Liver (tissue), 3 donors: ENCODE measurements at regions not wholly inside any gene's neighbourhood (a gene's known extent, or its start where the extent isn't known, plus 50 kb on each side); places are given as distances from the start of the nearest gene placed in this dataset.

Experiments used
- CTCF ChIP-seq: fragments of 150-350 bp; IDR thresholded peaks from 2 replicates; pipeline ENCODE4 v1.5.1; 2017; ENCODE audit warnings: improper control_type of control experiment, low read depth, low read length; ENCODE audit not compliant: missing input control
- FOXA1 ChIP-seq: IDR thresholded peaks from 2 replicates; pipeline ENCODE4 v1.6.1; 2016; ENCODE audit warnings: antibody characterized with exemption
- GABPA ChIP-seq, 2 donors: IDR thresholded peaks in 1 of 2; conservative IDR thresholded peaks in 1 of 2; 2 replicates each; pipeline ENCODE4 v1.6.1; 2016; ENCODE audit warnings: antibody characterized with exemption in 2 of 2, mild to moderate bottlenecking in 1 of 2, moderate library complexity in 1 of 2
- HNF4A ChIP-seq, 2 donors: conservative IDR thresholded peaks; 2 replicates each; pipeline ENCODE4 v1.6.1; 2016; ENCODE audit warnings: antibody characterized with exemption in 2 of 2, mild to moderate bottlenecking in 2 of 2
- JUND ChIP-seq, 2 donors: IDR thresholded peaks; 2 replicates each; pipeline ENCODE4 v1.6.1; 2016; ENCODE audit warnings: antibody characterized with exemption in 2 of 2
- MAX ChIP-seq: IDR thresholded peaks from 2 replicates; pipeline ENCODE4 v1.6.1; 2016; ENCODE audit warnings: antibody characterized with exemption
- NR2F2 ChIP-seq: IDR thresholded peaks from 2 replicates; pipeline ENCODE4 v1.6.1; 2016; ENCODE audit warnings: antibody characterized with exemption
- RAD21 ChIP-seq, 2 donors: IDR thresholded peaks; 2 replicates each; pipeline ENCODE4 v1.6.1; 2016; ENCODE audit warnings: antibody characterized with exemption in 2 of 2, mild to moderate bottlenecking in 2 of 2
- SP1 ChIP-seq: IDR thresholded peaks from 2 replicates; pipeline ENCODE4 v1.6.1; 2018; ENCODE audit warnings: antibody characterized with exemption, mild to moderate bottlenecking
- TAF1 ChIP-seq: conservative IDR thresholded peaks from 2 replicates; pipeline ENCODE4 v1.6.1; 2016; ENCODE audit warnings: antibody characterized with exemption, mild to moderate bottlenecking
- ZBTB33 ChIP-seq: IDR thresholded peaks from 2 replicates; pipeline ENCODE4 v1.6.1; 2016; ENCODE audit warnings: antibody characterized with exemption
- donor health status: healthy.
- donor health status: healthy.

DNA sequence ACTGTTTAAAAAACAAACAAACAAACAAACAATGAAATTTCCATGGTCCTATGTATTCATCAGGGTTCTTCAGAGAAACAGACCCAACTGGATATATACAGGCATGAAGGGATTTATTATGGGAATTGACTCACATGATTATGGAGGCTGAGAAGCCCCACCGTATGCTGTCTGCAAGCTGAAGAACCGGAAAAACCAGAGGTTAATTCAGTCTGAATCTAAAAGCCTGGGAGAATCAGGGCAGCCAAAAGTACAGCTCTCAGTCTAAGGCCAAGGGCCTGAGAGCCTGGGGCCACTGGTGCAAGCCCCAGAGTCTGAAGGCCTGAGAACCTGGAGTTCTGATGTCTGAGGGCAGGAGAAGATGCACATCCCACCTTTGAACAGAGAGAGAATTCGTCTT is 163.5 kb downstream of the MDFIC start:
- no peak for TF ChIP-seq HNF4A (conservative IDR thresholded peaks at IDR 0.05)
- TF ChIP-seq NR2F2: no peak
- no peak for TF ChIP-seq CTCF
- no peak for TF ChIP-seq FOXA1
- no peak for TF ChIP-seq JUND (IDR thresholded peaks at IDR 0.05)
- TF ChIP-seq SP1: no peak
- TF ChIP-seq RAD21 (IDR thresholded peaks at IDR 0.05): no peak
- no peak for TF ChIP-seq TAF1
- no peak for TF ChIP-seq ZBTB33
- TF ChIP-seq MAX: no peak
- TF ChIP-seq GABPA (IDR thresholded peaks at IDR 0.05 in 1 of 2, conservative IDR thresholded peaks at IDR 0.05 in 1 of 2): no peak
